GM12891 (cell line): ENCODE measurements at regions not wholly inside any gene's neighbourhood (a gene's known extent, or its start where the extent isn't known, plus 50 kb on each side); places are given as distances from the start of the nearest gene placed in this dataset.

ENCODE experiments used
- DNase-seq: peaks from one replicate; pipeline ENCODE4 v3.0.0; 2011; ENCODE audit warnings: low spot score; ENCODE audit not compliant: insufficient read length
- FAIRE-seq: peaks from 2 replicates; lab custom pipeline; 2011; peaks lifted over from hg19 to GRCh38; lab: Jason Lieb, UNC
- PAX5 ChIP-seq: IDR thresholded peaks from 2 replicates; pipeline ENCODE4 v1.6.1; 2011; ENCODE audit warnings: low read length, moderate library complexity, mild to moderate bottlenecking; ENCODE audit not compliant: insufficient read depth, severe bottlenecking
- POLR2A ChIP-seq: IDR thresholded peaks from 2 replicates; pipeline ENCODE4 v1.6.1; 2011; ENCODE audit warnings: low read depth, low read length, control low read depth
- POLR2AphosphoS5 ChIP-seq: IDR thresholded peaks from 2 replicates; pipeline ENCODE4 v1.6.1; 2011; ENCODE audit warnings: low read depth, low read length, control low read depth
- POU2F2 ChIP-seq: IDR thresholded peaks from 2 replicates; pipeline ENCODE4 v1.6.1; 2011; ENCODE audit warnings: low read depth, mild to moderate bottlenecking, control low read depth, low read length, moderate library complexity
- SPI1 ChIP-seq: IDR thresholded peaks from 2 replicates; pipeline ENCODE4 v1.6.1; 2011; ENCODE audit warnings: low read depth, low read length, control low read depth
- TAF1 ChIP-seq: IDR thresholded peaks from 2 replicates; pipeline ENCODE4 v1.6.1; 2011; ENCODE audit warnings: low read depth, low read length, control low read depth

DNA sequence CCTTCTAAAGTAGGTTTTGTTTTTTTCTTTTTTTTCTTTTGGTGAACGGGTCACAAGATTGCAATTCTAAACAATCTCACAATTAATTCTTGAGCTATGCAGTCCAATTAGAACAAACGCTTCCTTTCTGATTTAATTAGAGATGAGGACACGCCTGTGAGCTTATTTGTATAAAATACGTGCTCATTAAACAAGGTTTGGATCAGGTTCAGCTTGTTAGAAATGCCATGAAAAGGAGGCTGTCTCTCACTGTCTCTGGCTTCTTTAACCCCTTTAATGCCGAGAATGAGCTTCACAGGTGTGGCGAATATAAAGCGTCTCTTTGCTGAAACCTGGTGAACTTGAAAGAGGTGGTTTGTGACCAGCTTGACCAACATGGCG, 191.8 kb downstream of the GAS1 start:
- no peak for FAIRE-seq
- no peak for DNase-seq
- TF ChIP-seq SPI1 (no peak), POU2F2 (no peak), PAX5 (no peak), TAF1 (no peak), POLR2A (no peak), POLR2AphosphoS5 (no peak)

DNA sequence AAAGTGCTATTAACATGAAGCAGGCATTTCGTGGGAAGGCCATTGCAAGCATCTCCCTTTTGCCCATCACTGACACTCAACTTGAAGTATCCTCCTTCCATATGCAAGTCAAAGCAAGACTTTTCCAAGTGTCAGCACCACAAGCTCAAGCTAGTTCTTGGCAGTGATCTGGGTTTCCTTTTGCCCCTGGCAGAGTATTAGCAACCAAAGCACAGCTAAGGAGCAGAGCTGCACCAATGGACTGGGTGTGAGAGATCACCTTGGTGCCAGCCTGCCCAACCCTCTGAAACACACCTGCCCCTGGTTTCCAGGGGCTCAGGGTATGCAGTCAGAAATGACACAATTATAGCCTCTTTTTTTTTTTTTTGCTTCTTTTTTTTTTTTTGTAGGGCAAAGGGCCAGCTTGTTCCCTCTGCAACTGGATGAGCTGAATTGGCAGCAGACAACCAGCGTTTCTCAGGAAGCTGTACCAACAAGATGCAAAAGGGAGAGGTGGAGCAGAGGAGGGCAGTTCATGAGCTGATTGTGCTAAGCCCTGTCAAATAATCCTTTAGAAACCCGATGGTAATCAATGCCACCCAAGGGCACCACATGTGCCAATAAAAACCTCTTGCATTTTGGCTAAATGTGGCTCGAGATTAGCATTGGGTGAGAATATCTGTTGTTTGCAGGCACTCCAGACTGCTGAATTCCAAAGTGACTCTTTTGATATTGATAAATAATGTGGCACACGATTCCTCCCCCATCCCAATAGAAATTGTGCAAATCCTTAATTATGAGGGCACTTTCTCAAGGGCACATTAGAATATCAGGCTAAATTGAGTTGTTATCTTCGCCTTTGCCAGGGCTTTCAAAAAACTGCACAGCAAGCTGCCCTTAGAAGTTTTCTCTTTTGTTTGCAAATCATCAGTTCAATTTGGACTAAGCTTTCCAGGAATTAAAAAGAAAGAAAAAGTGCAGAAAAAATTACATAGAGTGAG, 192.4 kb downstream of the GAS1 start:
- no peak for TF ChIP-seq POLR2A
- TF ChIP-seq POU2F2, result no peak
- no peak for TF ChIP-seq TAF1
- no peak for TF ChIP-seq SPI1
- no peak for TF ChIP-seq PAX5
- no peak for TF ChIP-seq POLR2AphosphoS5
- no peak for FAIRE-seq
- DNase-seq, result no peak

DNA sequence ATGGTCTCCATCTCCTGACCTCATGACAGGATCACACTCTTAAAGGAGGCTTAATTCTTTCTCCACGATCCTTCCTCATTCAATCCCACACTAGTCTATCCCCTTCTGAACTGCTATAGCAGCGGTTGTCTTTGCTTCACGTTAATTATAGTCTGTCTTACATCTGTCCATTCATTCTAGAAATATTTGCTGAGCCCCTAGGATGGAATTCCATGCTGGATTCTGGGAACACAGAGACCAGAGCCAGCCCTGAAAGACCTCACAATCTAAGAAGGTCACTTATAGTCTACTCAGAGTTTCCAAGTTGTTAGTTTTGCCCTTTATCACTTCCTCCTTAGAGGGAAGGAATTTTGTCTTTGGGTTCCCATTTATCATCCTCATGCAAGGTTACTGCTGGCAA, 193.5 kb downstream of the GAS1 start:
- no peak for DNase-seq
- TF ChIP-seq PAX5 (no peak), POU2F2 (no peak), SPI1 (no peak), POLR2AphosphoS5 (no peak), POLR2A (no peak), TAF1 (no peak)
- FAIRE-seq, result no peak

DNA sequence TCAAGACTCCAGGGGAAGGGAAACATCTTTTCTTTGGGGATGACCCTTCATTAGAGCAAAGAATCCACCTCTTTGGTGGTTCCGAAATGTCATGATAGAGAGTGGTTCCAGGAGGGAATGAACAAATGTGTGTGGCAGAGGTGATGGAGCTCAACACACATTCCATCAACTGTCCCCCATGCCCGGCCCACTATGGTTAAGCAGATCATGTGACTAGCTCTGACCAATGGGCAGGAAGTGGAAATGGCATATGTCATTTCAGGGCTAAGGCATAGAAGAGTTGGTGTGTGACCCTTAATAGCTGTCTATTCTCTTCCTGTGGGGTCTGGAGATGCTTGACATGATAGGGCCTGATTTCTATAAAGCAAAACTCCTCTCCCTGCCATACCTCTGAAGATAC, 194.6 kb downstream of the GAS1 start:
- FAIRE-seq, result no peak
- TF ChIP-seq SPI1, result no peak
- no peak for TF ChIP-seq POLR2A
- TF ChIP-seq TAF1, result no peak
- no peak for TF ChIP-seq POLR2AphosphoS5
- TF ChIP-seq POU2F2, result no peak
- no peak for TF ChIP-seq PAX5
- DNase-seq, result no peak

DNA sequence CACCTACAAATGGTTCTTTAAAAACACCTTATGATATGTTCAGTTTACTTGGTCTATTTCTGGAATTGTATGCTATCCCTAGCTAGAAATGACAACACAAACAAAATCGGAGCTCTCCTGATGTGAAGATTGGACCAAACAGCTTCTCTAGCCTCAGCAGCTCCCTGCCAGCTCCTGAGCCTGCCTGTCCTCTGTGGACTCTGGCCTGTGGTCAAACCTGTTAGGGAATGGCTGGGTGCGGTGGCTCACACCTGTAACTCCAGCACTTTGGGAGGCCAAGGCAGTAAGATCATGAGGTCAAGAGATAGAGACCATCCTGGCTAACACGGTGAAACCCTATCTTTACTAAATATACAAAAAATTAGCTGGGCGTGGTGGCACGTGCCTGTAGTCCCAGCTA, 195.3 kb downstream of the GAS1 start:
- DNase-seq, result no peak
- FAIRE-seq, result no peak
- TF ChIP-seq PAX5 (no peak), POLR2A (no peak), TAF1 (no peak), POU2F2 (no peak), SPI1 (no peak), POLR2AphosphoS5 (no peak)

DNA sequence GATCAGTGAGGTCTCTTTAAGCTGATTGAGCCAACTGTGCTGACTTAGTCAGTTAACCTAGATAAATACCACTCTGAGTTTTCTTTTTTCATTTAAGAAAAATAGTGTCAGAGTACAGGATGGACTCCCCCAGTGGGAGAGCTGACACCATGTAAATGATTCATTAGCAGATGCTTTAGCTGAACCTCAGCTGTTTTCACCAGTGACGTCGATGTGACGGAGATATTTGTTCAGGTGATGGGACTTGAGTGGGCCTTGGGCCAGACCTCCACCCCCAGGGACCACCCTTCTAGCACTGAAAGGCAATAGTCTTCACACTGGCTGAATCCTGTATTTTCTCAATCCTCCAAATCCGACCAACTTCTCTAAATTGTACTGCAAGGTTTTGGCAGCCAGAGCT, 196.1 kb downstream of the GAS1 start:
- TF ChIP-seq SPI1, result no peak
- TF ChIP-seq POLR2AphosphoS5, result no peak
- no peak for TF ChIP-seq POU2F2
- DNase-seq, result no peak
- no peak for FAIRE-seq

DNA sequence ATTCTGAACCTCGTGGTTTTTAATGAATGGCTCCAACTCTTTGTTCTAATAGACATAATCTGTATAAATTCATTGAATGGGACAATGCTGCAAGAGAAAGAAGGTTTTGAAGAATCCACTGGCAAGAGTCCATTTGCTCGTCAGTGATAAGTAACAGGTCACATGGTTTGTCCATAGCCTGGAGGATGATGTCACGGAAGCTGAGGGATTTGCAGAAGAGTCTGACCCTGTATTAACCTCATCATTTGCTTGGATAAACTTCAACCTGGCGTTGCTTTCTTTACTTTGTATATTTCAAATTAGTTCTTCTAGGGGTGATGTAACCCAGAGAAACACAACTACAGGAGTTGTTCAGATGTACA, 197.4 kb downstream of the GAS1 start:
- FAIRE-seq, result no peak
- TF ChIP-seq TAF1, result no peak

DNA sequence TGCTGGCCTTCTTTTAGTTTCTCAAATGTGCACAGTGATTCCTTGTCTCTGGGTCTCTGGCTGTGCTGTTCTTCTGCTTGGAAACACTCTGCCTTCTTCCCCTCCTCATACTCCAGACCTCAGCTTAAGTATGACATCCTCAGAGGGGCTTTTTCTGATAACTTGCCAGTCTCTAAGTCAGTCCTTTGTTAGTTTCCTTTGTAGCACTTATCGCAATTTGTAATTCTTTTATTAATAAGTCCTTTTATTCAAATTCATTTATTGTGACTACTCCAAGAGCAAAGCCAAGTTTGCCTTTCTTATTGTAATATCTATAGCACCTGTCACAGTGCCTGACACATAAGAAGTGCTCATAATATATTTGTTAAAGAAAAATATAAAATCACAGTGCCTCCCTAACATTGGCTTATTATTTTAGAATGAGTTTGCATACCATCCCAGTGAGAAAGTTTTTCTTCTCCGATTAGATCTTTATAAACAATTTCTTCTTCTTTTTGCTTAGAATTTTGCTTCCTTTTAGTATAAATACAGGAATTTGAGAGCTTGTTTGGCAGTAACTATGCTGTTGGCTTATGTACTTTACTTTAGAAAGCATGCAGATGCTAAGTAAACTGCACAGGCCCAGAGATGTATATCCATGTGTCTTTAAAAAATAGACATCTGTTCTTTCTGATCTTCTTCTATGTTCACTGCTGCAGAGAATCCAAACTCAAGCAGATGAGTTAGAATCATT, 198.0 kb downstream of the GAS1 start:
- FAIRE-seq (no peak), DNase-seq (no peak)
- TF ChIP-seq POU2F2, result no peak

More for the DNA sequence above, 197.4 kb downstream of the GAS1 start:
- DNase-seq, result no peak

DNA sequence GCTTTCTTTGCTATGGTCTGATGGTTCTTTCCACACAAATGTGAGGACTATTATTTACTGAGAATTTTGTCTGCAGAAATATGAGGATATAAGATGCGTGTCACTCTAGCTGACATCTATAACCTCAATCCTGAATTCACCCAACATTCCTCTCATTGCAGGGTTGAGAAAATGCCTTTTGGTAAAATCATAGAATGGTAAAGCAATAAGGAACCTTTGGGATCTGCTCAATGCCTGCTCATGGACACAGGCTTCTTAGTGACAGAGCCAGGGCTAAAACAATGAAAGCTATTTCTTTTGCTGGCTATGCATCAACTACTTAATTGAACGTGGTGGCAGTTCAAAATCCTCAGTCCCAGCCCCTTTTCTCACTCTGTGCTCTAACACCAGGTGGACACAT, 199.6 kb downstream of the GAS1 start:
- TF ChIP-seq POU2F2 (no peak), POLR2A (no peak), POLR2AphosphoS5 (no peak), PAX5 (no peak), SPI1 (no peak), TAF1 (no peak)
- FAIRE-seq (no peak), DNase-seq (no peak)

DNA sequence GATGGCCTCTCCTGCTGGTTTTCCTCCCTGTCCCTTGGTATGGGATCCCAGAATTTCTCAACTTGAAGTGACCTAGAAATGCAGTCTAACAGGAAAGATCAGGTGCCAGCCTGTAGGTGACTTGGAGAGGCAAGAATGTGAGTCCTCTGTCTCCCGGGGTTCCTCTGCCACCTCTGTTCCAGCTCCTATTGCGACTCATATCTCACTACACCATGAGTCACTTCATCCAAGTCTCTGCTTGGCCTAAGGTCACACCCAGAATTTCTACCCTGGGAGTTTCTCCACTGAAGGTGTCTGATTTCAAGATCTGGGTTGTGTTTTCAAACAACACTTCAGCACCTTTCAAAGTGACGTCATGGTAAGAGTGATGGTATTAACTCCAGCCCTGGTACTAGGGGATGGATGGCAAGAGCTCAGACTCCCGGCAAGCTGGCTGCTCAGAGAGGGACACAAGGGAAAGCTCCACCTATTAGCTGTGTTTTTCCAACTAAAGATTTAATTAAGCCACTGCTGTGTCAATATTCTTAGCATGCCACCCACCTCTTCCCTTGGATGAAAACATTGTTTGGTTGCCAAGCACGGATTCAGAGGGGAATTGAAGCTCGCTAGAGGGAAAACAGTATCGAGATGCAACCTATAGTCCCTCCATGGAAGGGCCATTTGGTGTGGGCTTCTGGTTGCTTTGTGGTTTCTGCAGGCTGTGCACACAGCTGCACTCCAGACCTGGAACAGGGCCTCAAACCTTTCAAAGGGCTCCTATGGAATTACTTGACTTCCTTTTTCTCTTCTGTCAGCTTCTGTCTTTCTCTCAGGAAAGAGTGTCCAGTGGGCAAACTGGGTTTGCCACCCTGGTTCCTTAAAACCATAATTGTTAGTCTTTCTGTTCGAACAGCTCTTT, 205.7 kb downstream of the GAS1 start:
- DNase-seq (no peak), FAIRE-seq (no peak)
- no peak for TF ChIP-seq TAF1
